ENCODE measurements at regions not wholly inside any gene's neighbourhood (a gene's known extent, or its start where the extent isn't known, plus 50 kb on each side); places are given as distances from the start of the nearest gene placed in this dataset.

DNA sequence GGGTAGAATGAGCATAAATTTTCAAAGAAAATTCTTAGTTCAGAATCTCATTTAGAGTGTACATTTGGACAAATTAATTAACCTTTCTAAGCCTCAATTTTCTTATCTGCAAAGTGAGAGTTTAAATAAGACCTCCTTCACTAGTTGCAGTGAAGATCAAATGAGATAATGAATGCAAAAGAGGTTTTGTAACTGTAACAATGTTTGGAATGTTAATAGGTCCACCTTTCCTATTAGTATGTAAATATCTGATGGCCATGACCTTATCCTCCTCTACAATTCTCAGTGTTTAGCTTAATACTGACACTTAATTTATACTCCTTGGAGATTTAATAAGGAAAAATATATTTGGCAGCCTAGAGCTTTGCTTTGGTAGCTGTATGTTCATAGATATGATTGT lies 138.8 kb downstream of the GABRG1 start:
- no peak overlapping the region for H3K4me2 ChIP-seq (ENCODE audit: low read length, poor library complexity, severe bottlenecking)
- no peak overlapping the region for H3K4ac ChIP-seq (ENCODE audit: low read depth in 1 of 2, low read length in 2 of 2)
- H3K4me3 ChIP-seq (ENCODE audit: insufficient read depth in 1 of 2, low read depth in 1 of 2, low read length in 2 of 2), result no peak overlapping the region
- H2BK120ac ChIP-seq (ENCODE audit: low read depth, low read length), result no peak overlapping the region
- peaks cover 3% of the 10 kb centered on the region for H3K9me3 ChIP-seq (ENCODE audit: control insufficient read depth, low read length)
- no peak overlapping the region for H4K91ac ChIP-seq (ENCODE audit: low read length)
- no peak overlapping the region for H2AK5ac ChIP-seq (ENCODE audit: low read length, severe bottlenecking)
- no peak overlapping the region for H4K8ac ChIP-seq (ENCODE audit: low read length)
- H2BK15ac ChIP-seq (ENCODE audit: low read depth, poor library complexity, severe bottlenecking), result no peak overlapping the region
- DNase-seq, result no peak
- H2BK12ac ChIP-seq (ENCODE audit: low read length in 2 of 2), result no peak overlapping the region
- H2BK5ac ChIP-seq (ENCODE audit: low read depth, low read length, poor library complexity, severe bottlenecking), result no peak overlapping the region
- H2AFZ ChIP-seq (ENCODE audit: low read depth, low read length), result no peak overlapping the region
- H3K79me1 ChIP-seq (replicated peaks; ENCODE audit: low read length, poor library complexity, severe bottlenecking), result no peaks in the 10 kb centered on the region
- H3K23ac ChIP-seq (ENCODE audit: low read length in 2 of 2), result no peak overlapping the region
- no peak overlapping the region for H3K18ac ChIP-seq (ENCODE audit: low read depth in 1 of 2, low read length in 2 of 2)
- H3K14ac ChIP-seq (ENCODE audit: low read length in 2 of 2), result no peak overlapping the region
- H3K36me3 ChIP-seq (ENCODE audit: control insufficient read depth in 1 of 2, insufficient read depth in 2 of 2, low read depth in 1 of 2, low read length in 2 of 2), result no peaks in the 10 kb centered on the region
- H3K27ac ChIP-seq (ENCODE audit: low read length, poor library complexity, severe bottlenecking), result no peak overlapping the region
- H3K27me3 ChIP-seq (ENCODE audit: control insufficient read depth in 1 of 2, insufficient read depth in 1 of 2, low read length in 2 of 2), result no peaks in the 10 kb centered on the region
- H3K9ac ChIP-seq (ENCODE audit: low read length), result no peak overlapping the region
- H3K4me1 ChIP-seq (ENCODE audit: control insufficient read depth, insufficient read depth, low read depth, low read length), result no peaks in the 10 kb centered on the region

DNA sequence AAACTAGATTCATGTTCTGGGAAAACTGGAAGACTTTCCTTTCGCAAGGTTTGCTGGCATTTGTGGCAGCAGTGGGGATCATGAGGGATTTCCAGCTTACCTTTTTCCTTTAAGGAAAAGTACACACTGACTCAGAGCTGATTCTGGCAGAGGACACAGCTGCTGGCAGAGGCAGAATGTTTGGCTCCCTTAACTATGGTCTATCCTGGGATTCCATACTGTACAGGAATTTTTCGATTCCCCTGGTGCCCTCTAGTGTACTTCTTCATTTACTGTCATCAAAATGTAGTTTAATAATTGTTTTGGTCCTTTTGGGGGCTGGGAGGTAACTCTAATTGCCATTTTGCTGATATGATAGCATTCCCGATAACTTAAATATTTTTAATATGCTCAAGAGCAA lies 152.7 kb downstream of the GABRG1 start:
- no peak overlapping the region for H4K91ac ChIP-seq (ENCODE audit: low read length)

DNA sequence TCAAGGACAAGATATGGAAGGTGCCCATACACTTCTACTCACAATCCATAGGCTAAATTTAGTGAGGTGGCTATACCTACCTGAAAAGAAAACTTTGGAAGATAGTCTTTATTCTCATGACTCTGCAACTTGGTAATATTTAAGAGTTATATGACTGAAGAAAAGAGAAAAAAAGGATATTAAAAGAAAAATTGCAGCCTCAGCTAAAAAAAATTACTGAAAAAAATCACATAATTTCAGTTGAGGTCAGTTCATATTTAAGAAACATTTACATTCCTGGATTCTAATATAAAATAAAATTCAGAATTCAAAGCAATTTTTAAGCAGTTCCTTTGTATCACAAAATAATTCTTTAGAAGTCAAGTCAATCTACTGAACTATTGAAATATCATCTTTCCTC lies 166.5 kb downstream of the GABRG1 start:
- Histone ChIP-seq H3K27ac (ENCODE audit: low read length, poor library complexity, severe bottlenecking) (no peak overlapping the region), H3K4me2 (ENCODE audit: low read length, poor library complexity, severe bottlenecking) (no peak overlapping the region), H4K91ac (ENCODE audit: low read length) (no peak overlapping the region), H3K4me1 (ENCODE audit: control insufficient read depth, insufficient read depth, low read depth, low read length) (no peaks in the 10 kb centered on the region), H3K4me3 (ENCODE audit: insufficient read depth in 1 of 2, low read depth in 1 of 2, low read length in 2 of 2) (no peak overlapping the region), H2BK5ac (ENCODE audit: low read depth, low read length, poor library complexity, severe bottlenecking) (no peak overlapping the region), H3K27me3 (ENCODE audit: control insufficient read depth in 1 of 2, insufficient read depth in 1 of 2, low read length in 2 of 2) (no peaks in the 10 kb centered on the region), H3K23ac (ENCODE audit: low read length in 2 of 2) (no peak overlapping the region), H3K14ac (ENCODE audit: low read length in 2 of 2) (no peak overlapping the region), H2AK5ac (ENCODE audit: low read length, severe bottlenecking) (no peak overlapping the region), H3K4ac (ENCODE audit: low read depth in 1 of 2, low read length in 2 of 2) (no peak overlapping the region), H3K18ac (ENCODE audit: low read depth in 1 of 2, low read length in 2 of 2) (no peak overlapping the region), H2AFZ (ENCODE audit: low read depth, low read length) (no peak overlapping the region), H3K79me1 (replicated peaks; ENCODE audit: low read length, poor library complexity, severe bottlenecking) (no peaks in the 10 kb centered on the region), H4K8ac (ENCODE audit: low read length) (no peak overlapping the region), H2BK12ac (ENCODE audit: low read length in 2 of 2) (no peak overlapping the region), H3K9ac (ENCODE audit: low read length) (no peak overlapping the region), H3K36me3 (ENCODE audit: control insufficient read depth in 1 of 2, insufficient read depth in 2 of 2, low read depth in 1 of 2, low read length in 2 of 2) (no peaks in the 10 kb centered on the region), H3K9me3 (ENCODE audit: control insufficient read depth, low read length) (no peaks in the 10 kb centered on the region), H2BK120ac (ENCODE audit: low read depth, low read length) (no peak overlapping the region), H2BK15ac (ENCODE audit: low read depth, poor library complexity, severe bottlenecking) (no peak overlapping the region)
- DNase-seq, result no peak

More for the DNA sequence above, 152.7 kb downstream of the GABRG1 start:
- H3K36me3 ChIP-seq (ENCODE audit: control insufficient read depth in 1 of 2, insufficient read depth in 2 of 2, low read depth in 1 of 2, low read length in 2 of 2), result no peaks in the 10 kb centered on the region
- H3K23ac ChIP-seq (ENCODE audit: low read length in 2 of 2), result no peak overlapping the region
- H2AFZ ChIP-seq (ENCODE audit: low read depth, low read length), result no peak overlapping the region
- H3K79me1 ChIP-seq (replicated peaks; ENCODE audit: low read length, poor library complexity, severe bottlenecking), result no peaks in the 10 kb centered on the region
- H3K4me3 ChIP-seq (ENCODE audit: insufficient read depth in 1 of 2, low read depth in 1 of 2, low read length in 2 of 2), result no peak overlapping the region
- no peak overlapping the region for H3K14ac ChIP-seq (ENCODE audit: low read length in 2 of 2)
- H3K9me3 ChIP-seq (ENCODE audit: control insufficient read depth, low read length), result peaks cover 38% of the 10 kb centered on the region
- H3K9ac ChIP-seq (ENCODE audit: low read length), result no peak overlapping the region
- no peak overlapping the region for H4K8ac ChIP-seq (ENCODE audit: low read length)
- H3K4ac ChIP-seq (ENCODE audit: low read depth in 1 of 2, low read length in 2 of 2), result no peak overlapping the region
- no peak overlapping the region for H2BK120ac ChIP-seq (ENCODE audit: low read depth, low read length)
- H3K4me1 ChIP-seq (ENCODE audit: control insufficient read depth, insufficient read depth, low read depth, low read length), result no peaks in the 10 kb centered on the region
- no peak overlapping the region for H3K4me2 ChIP-seq (ENCODE audit: low read length, poor library complexity, severe bottlenecking)
- no peak overlapping the region for H3K27ac ChIP-seq (ENCODE audit: low read length, poor library complexity, severe bottlenecking)
- no peak overlapping the region for H2BK15ac ChIP-seq (ENCODE audit: low read depth, poor library complexity, severe bottlenecking)
- no peak overlapping the region for H2AK5ac ChIP-seq (ENCODE audit: low read length, severe bottlenecking)
- H3K18ac ChIP-seq (ENCODE audit: low read depth in 1 of 2, low read length in 2 of 2), result no peak overlapping the region
- 100% methylated on average over 2 of the region's 3 CpGs for WGBS
- H2BK12ac ChIP-seq (ENCODE audit: low read length in 2 of 2), result no peak overlapping the region
- H3K27me3 ChIP-seq (ENCODE audit: control insufficient read depth in 1 of 2, insufficient read depth in 1 of 2, low read length in 2 of 2), result no peaks in the 10 kb centered on the region
- H2BK5ac ChIP-seq (ENCODE audit: low read depth, low read length, poor library complexity, severe bottlenecking), result no peak overlapping the region
- DNase-seq, result no peak

DNA sequence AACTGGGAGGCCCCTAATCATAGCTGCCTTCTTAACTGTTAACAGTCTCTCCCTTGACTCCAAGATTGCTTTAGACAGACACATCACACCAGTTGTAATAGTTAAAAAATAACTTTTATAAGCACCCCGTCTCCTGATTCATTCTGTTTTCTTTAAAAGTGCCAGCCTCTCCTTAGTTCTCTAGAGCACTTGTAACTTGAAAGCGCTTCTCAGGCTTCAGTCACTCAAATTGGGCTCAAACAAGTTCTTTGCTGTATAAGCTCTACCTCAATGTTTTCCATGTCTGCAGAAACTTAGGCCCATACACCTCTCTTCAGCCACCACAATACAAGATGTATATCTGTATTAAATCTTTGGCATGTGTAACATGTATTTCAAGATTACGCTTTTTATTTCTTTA lies 169.6 kb downstream of the GABRG1 start:
- no peak overlapping the region for H3K27ac ChIP-seq (ENCODE audit: low read length, poor library complexity, severe bottlenecking)
- H3K14ac ChIP-seq (ENCODE audit: low read length in 2 of 2), result no peak overlapping the region
- H2AK5ac ChIP-seq (ENCODE audit: low read length, severe bottlenecking), result no peak overlapping the region
- H3K23ac ChIP-seq (ENCODE audit: low read length in 2 of 2), result no peak overlapping the region
- H3K36me3 ChIP-seq (ENCODE audit: control insufficient read depth in 1 of 2, insufficient read depth in 2 of 2, low read depth in 1 of 2, low read length in 2 of 2), result no peaks in the 10 kb centered on the region
- H2BK120ac ChIP-seq (ENCODE audit: low read depth, low read length), result no peak overlapping the region
- no peak overlapping the region for H4K8ac ChIP-seq (ENCODE audit: low read length)
- no peaks in the 10 kb centered on the region for H3K79me1 ChIP-seq (replicated peaks; ENCODE audit: low read length, poor library complexity, severe bottlenecking)
- H3K27me3 ChIP-seq (ENCODE audit: control insufficient read depth in 1 of 2, insufficient read depth in 1 of 2, low read length in 2 of 2), result no peaks in the 10 kb centered on the region
- no peaks in the 10 kb centered on the region for H3K4me1 ChIP-seq (ENCODE audit: control insufficient read depth, insufficient read depth, low read depth, low read length)
- no peak overlapping the region for H2BK5ac ChIP-seq (ENCODE audit: low read depth, low read length, poor library complexity, severe bottlenecking)
- H3K9ac ChIP-seq (ENCODE audit: low read length), result no peak overlapping the region
- no peak overlapping the region for H2BK15ac ChIP-seq (ENCODE audit: low read depth, poor library complexity, severe bottlenecking)
- no peak overlapping the region for H4K91ac ChIP-seq (ENCODE audit: low read length)
- no peak overlapping the region for H3K4me3 ChIP-seq (ENCODE audit: insufficient read depth in 1 of 2, low read depth in 1 of 2, low read length in 2 of 2)
- no peak for DNase-seq
- no peak overlapping the region for H3K18ac ChIP-seq (ENCODE audit: low read depth in 1 of 2, low read length in 2 of 2)
- H3K9me3 ChIP-seq (ENCODE audit: control insufficient read depth, low read length), result no peaks in the 10 kb centered on the region
- H2AFZ ChIP-seq (ENCODE audit: low read depth, low read length), result no peak overlapping the region
- H3K4ac ChIP-seq (ENCODE audit: low read depth in 1 of 2, low read length in 2 of 2), result no peak overlapping the region
- 57% methylated on average over 3 of the region's 3 CpGs for WGBS
- no peak overlapping the region for H3K4me2 ChIP-seq (ENCODE audit: low read length, poor library complexity, severe bottlenecking)
- no peak overlapping the region for H2BK12ac ChIP-seq (ENCODE audit: low read length in 2 of 2)

All from mesenchymal stem cell (in vitro differentiated cells and primary cell).